GM12878 (cell line): ENCODE measurements at regions not wholly inside any gene's neighbourhood (a gene's known extent, or its start where the extent isn't known, plus 50 kb on each side); places are given as distances from the start of the nearest gene placed in this dataset.

Experiments used
- ATAC-seq: fragments of 200-7000 bp; cut with Tn5 transposase; 3 replicates; pipeline ENCODE4 v1.9.1; 2020; ENCODE audit warnings: mild to moderate bottlenecking, moderate library complexity
- BruUV-seq: library from RNA; stranded (reverse); fragments of 400-500 nt; replicated peaks from 2 replicates; lab custom pipeline; 2021; lab: Mats Ljungman, UMichigan
- CTCF ChIA-PET: fragments of 300-600 bp; sonication (Branson Sonifier 250); formaldehyde crosslinking; extraction: SDS; loops from one replicate; lab custom pipeline; 2021; ENCODE audit warnings: inconsistent platforms; lab: Yijun Ruan, JAX
- POLR2A ChIA-PET: fragments of 350-600 bp; formaldehyde crosslinking; extraction: SDS; loops from one replicate; lab custom pipeline; 2021; ENCODE audit warnings: inconsistent platforms; lab: Charles Lee
- RAD21 ChIA-PET: fragments of 300-600 bp; sonication (Branson Sonifier 250); formaldehyde crosslinking; loops from one replicate; lab custom pipeline; 2023; ENCODE audit warnings: antibody characterized with exemption; ENCODE audit not compliant: unreplicated experiment; lab: Charles Lee
- SMC1A ChIA-PET: fragments of 300-600 bp; sonication (Branson Sonifier 250); formaldehyde crosslinking; loops from one replicate; lab custom pipeline; 2023; ENCODE audit not compliant: unreplicated experiment, uncharacterized antibody; lab: Charles Lee
- DNase-seq: peaks from one replicate; pipeline ENCODE4 v3.0.0-alpha.2; 2011; ENCODE audit warnings: low read depth, low spot score
- FAIRE-seq: peaks from 3 replicates; lab custom pipeline; 2011; peaks lifted over from hg19 to GRCh38; lab: Jason Lieb, UNC
- H2AFZ ChIP-seq: 2 replicates; pipeline ENCODE4 v1.6.0; 2011; ENCODE audit warnings: low read depth, low read length, control low read depth; ENCODE audit not compliant: control insufficient read depth
- H3K27ac ChIP-seq: 2 replicates; pipeline ENCODE4 v1.5.1; 2011; ENCODE audit warnings: control low read depth; ENCODE audit not compliant: control insufficient read depth, insufficient read depth
- H3K27me3 ChIP-seq, 2 experiments: replicated peaks in 1 of 2; 2 replicates each; pipeline versions ENCODE4 v1.6.0 to v1.6.1; 2011; ENCODE audit warnings: low read length in 1 of 2; ENCODE audit not compliant: control insufficient read depth in 2 of 2, insufficient read depth in 2 of 2
- H3K36me3 ChIP-seq, 2 experiments: 2 replicates each; pipeline ENCODE4 v1.5.1; 2011; ENCODE audit warnings: low read length in 1 of 2; ENCODE audit not compliant: control insufficient read depth in 2 of 2, insufficient read depth in 2 of 2
- H3K4me1 ChIP-seq: 2 replicates; pipeline ENCODE4 v1.6.1; 2011; ENCODE audit warnings: mild to moderate bottlenecking, low read length, moderate library complexity, mixed read lengths; ENCODE audit not compliant: control insufficient read depth, insufficient read depth
- H3K4me2 ChIP-seq: 2 replicates; pipeline ENCODE4 v1.6.0; 2011; ENCODE audit warnings: control low read depth; ENCODE audit not compliant: control insufficient read depth, insufficient read depth
- H3K4me3 ChIP-seq: fragments of 200-600 bp; sonication (generic); 2 replicates; pipeline ENCODE4 v1.5.1; 2016
- H3K79me2 ChIP-seq: 2 replicates; pipeline ENCODE4 v1.6.0; 2011; ENCODE audit warnings: low read length; ENCODE audit not compliant: control insufficient read depth, insufficient read depth
- H3K9ac ChIP-seq: 2 replicates; pipeline ENCODE4 v1.8.0; 2011; ENCODE audit warnings: low read length, control low read depth, mixed read lengths; ENCODE audit not compliant: control insufficient read depth, insufficient read depth
- H3K9me3 ChIP-seq: replicated peaks from 3 replicates; pipeline ENCODE4 v1.5.1; 2011; ENCODE audit warnings: mild to moderate bottlenecking, low read length; ENCODE audit not compliant: control insufficient read depth, insufficient read depth
- H4K20me1 ChIP-seq: 2 replicates; pipeline ENCODE4 v1.6.0; 2011; ENCODE audit not compliant: control insufficient read depth, insufficient read depth
- CBFB ChIP-seq: IDR thresholded peaks from 2 replicates; pipeline ENCODE4 v1.6.1; 2016; ENCODE audit warnings: antibody characterized with exemption, low read depth
- ESRRA ChIP-seq: IDR thresholded peaks from 2 replicates; pipeline ENCODE4 v1.6.1; 2012; ENCODE audit warnings: mild to moderate bottlenecking, low read length, improper control_type of control experiment
- FOXK2 ChIP-seq: fragments of 450-650 bp; IDR thresholded peaks from 2 replicates; pipeline ENCODE4 v1.6.1; 2017; ENCODE audit warnings: mild to moderate bottlenecking, moderate library complexity
- HDAC2 ChIP-seq: fragments of 200-600 bp; sonication (generic); IDR thresholded peaks from 2 replicates; pipeline ENCODE4 v1.6.1; 2017
- LARP7 ChIP-seq: fragments of 450-650 bp; IDR thresholded peaks from 2 replicates; pipeline ENCODE4 v1.6.1; 2017; ENCODE audit warnings: mild to moderate bottlenecking
- MEF2A ChIP-seq: IDR thresholded peaks from 2 replicates; pipeline ENCODE4 v1.6.1; 2011; ENCODE audit warnings: low read depth, mild to moderate bottlenecking, low read length, moderate library complexity; ENCODE audit not compliant: insufficient read depth
- NR2C1 ChIP-seq: fragments of 450-650 bp; IDR thresholded peaks from 2 replicates; pipeline ENCODE4 v1.6.1; 2017; ENCODE audit warnings: antibody characterized with exemption, mild to moderate bottlenecking, moderate library complexity
- PAX5 ChIP-seq: IDR thresholded peaks from 2 replicates; pipeline ENCODE4 v1.6.1; 2011; ENCODE audit warnings: low read depth, low read length, borderline replicate concordance
- RBBP5 ChIP-seq: fragments of 200-600 bp; sonication (generic); conservative IDR thresholded peaks from 2 replicates; pipeline ENCODE4 v1.6.1; 2016
- RELA ChIP-seq: fragments of 450-650 bp; IDR thresholded peaks from 2 replicates; pipeline ENCODE4 v1.8.0; 2014; ENCODE audit warnings: borderline replicate concordance; ENCODE audit not compliant: partially characterized antibody
- STAT3 ChIP-seq: IDR thresholded peaks from 2 replicates; pipeline ENCODE4 v1.6.1; 2011; ENCODE audit warnings: low read depth, low read length, improper control_type of control experiment
- TBL1XR1 ChIP-seq: IDR thresholded peaks from 2 replicates; pipeline ENCODE4 v1.6.1; 2012; ENCODE audit warnings: low read depth, low read length, improper control_type of control experiment
- ZNF622 ChIP-seq: fragments of 450-650 bp; IDR thresholded peaks from 2 replicates; pipeline ENCODE4 v1.6.1; 2017; ENCODE audit warnings: mild to moderate bottlenecking, inconsistent platforms
- ZSCAN29 ChIP-seq: fragments of 450-650 bp; IDR thresholded peaks from 2 replicates; pipeline ENCODE4 v1.6.1; 2017; ENCODE audit warnings: mild to moderate bottlenecking, moderate library complexity
- WGBS: methylation state at CpG from one replicate; pipeline ENCODE4 v1.1.6; 2016; ENCODE audit warnings: low lambda C conversion rate; ENCODE audit not compliant: insufficient replicate concordance, insufficient coverage; ENCODE audit errors: missing lambda C conversion rate; 5-methylcytosine and 5-hydroxymethylcytosine counted together
- in situ Hi-C: fragments of 300-500 bp; cut with MboI; formaldehyde crosslinking; loops from 9 replicates; pipeline ENCODE4 v1.14.3; 2018; ENCODE audit warnings: mixed read lengths
- intact Hi-C: fragments of 100-400 bp; cut with micrococcal nuclease; formaldehyde crosslinking; loops from one replicate; pipeline ENCODE4 v1.14.2; 2022; ENCODE audit not compliant: unreplicated experiment
- TF ChIP-seq, protein P1 (sequence below): fragments of 450-650 bp; IDR thresholded peaks from 2 replicates; pipeline ENCODE4 v1.6.1; 2017; ENCODE audit warnings: antibody characterized with exemption, mild to moderate bottlenecking, moderate library complexity
- TF ChIP-seq, protein P2 (sequence below): fragments of 450-650 bp; IDR thresholded peaks from 2 replicates; pipeline ENCODE4 v1.6.1; 2017; ENCODE audit warnings: low read depth, mild to moderate bottlenecking, moderate library complexity
- TF ChIP-seq, protein P3 (sequence below), 3 experiments: IDR thresholded peaks in 2 of 3; conservative IDR thresholded peaks in 1 of 3; 2 replicates each; pipeline ENCODE4 v1.5.1; 2011; ENCODE audit warnings: low read depth in 3 of 3, low read length in 3 of 3, mild to moderate bottlenecking in 3 of 3, control low read depth in 2 of 3, moderate library complexity in 2 of 3, inconsistent platforms in 1 of 3, mixed read lengths in 1 of 3; ENCODE audit not compliant: control insufficient read depth in 2 of 3, insufficient read depth in 1 of 3; ENCODE audit errors: extremely low read depth in 1 of 3

DNA sequence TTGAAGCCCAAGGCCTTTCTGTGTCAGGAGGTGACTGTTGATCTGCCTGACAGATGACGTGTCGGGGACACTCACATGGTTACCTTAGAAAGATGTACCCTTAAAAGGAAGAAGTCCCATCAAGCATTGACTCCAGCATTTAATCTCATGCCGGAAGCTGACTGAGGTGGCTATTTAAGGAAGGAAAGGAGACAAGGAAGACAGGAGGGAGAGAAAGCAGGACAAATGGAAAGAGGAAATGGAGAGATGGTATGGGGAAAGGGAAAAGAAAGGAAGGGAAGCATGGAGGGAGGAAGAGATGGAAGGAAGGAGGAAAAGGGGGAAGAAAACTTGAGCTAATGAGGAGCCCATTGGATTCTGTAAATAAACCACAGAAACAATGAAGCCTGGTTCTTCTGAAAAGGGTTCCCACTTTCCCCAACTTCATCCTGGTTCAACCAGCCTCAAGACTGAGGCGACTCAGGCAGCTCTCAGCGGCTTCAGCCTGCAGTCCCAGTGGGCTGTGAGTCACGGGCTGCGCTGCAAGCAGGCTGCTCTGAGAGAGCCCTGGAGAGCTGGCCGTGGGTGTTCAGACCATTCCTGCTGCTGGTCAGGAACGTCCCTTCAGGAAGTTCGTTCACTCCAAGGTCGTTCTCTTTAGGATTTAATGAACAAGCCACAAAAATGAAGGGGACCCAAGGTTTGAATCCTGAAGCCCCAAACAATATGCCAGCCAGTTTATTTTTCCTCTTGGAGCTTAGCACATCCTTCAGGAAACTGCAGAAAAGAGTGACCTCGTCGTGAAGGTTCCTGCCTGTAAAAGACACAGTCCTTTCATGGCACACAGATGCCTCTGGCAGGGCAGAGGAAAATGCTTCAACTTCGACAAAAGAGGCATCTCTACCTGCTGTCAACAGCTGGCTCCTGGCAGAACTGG is 69.6 kb upstream of the THBS1 start:
- ATAC-seq: no peak
- CTCF ChIA-PET: no interaction called here
- 16% methylated on average over 14 of the region's 14 CpGs for WGBS
- H3K4me3 ChIP-seq: no peak overlapping the region
- no peak for DNase-seq
- POLR2A ChIA-PET: no interaction called here
- BruUV-seq: no TSS peak
- no peak overlapping the region for H3K4me2 ChIP-seq
- SMC1A ChIA-PET: interaction anchor here (1.1 kb wide), 1 partner anchor 17 kb away, joined by 3 read pairs; no protein-coding TSS in a partner anchor
- H3K27me3 ChIP-seq: no peaks in the 10 kb centered on the region; a peak in 1 of 4 replicates
- no peaks in the 10 kb centered on the region for H3K4me1 ChIP-seq
- no peak for FAIRE-seq
- no peaks in the 10 kb centered on the region for H3K79me2 ChIP-seq
- in situ Hi-C loops: no loop called here
- H2AFZ ChIP-seq: no peak overlapping the region
- H4K20me1 ChIP-seq: no peaks in the 10 kb centered on the region
- H3K9me3 ChIP-seq: no peaks in the 10 kb centered on the region; the same call in 2 of the 3 replicates
- RAD21 ChIA-PET: no interaction called here
- intact Hi-C loops: no loop called here
- TF ChIP-seq STAT3: no peak
- no peak for TF ChIP-seq TBL1XR1
- TF ChIP-seq, protein P1, sequence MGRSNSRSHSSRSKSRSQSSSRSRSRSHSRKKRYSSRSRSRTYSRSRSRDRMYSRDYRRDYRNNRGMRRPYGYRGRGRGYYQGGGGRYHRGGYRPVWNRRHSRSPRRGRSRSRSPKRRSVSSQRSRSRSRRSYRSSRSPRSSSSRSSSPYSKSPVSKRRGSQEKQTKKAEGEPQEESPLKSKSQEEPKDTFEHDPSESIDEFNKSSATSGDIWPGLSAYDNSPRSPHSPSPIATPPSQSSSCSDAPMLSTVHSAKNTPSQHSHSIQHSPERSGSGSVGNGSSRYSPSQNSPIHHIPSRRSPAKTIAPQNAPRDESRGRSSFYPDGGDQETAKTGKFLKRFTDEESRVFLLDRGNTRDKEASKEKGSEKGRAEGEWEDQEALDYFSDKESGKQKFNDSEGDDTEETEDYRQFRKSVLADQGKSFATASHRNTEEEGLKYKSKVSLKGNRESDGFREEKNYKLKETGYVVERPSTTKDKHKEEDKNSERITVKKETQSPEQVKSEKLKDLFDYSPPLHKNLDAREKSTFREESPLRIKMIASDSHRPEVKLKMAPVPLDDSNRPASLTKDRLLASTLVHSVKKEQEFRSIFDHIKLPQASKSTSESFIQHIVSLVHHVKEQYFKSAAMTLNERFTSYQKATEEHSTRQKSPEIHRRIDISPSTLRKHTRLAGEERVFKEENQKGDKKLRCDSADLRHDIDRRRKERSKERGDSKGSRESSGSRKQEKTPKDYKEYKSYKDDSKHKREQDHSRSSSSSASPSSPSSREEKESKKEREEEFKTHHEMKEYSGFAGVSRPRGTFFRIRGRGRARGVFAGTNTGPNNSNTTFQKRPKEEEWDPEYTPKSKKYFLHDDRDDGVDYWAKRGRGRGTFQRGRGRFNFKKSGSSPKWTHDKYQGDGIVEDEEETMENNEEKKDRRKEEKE: no peak
- TF ChIP-seq LARP7: no peak
- TF ChIP-seq ZSCAN29: no peak
- no peak for TF ChIP-seq NR2C1
- no peak for TF ChIP-seq RELA
- TF ChIP-seq, protein P2, sequence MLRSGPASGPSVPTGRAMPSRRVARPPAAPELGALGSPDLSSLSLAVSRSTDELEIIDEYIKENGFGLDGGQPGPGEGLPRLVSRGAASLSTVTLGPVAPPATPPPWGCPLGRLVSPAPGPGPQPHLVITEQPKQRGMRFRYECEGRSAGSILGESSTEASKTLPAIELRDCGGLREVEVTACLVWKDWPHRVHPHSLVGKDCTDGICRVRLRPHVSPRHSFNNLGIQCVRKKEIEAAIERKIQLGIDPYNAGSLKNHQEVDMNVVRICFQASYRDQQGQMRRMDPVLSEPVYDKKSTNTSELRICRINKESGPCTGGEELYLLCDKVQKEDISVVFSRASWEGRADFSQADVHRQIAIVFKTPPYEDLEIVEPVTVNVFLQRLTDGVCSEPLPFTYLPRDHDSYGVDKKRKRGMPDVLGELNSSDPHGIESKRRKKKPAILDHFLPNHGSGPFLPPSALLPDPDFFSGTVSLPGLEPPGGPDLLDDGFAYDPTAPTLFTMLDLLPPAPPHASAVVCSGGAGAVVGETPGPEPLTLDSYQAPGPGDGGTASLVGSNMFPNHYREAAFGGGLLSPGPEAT: no peak
- no peak for TF ChIP-seq MEF2A
- no peak for TF ChIP-seq CBFB
- TF ChIP-seq HDAC2: no peak
- no peak for TF ChIP-seq ESRRA
- TF ChIP-seq, protein P3, sequence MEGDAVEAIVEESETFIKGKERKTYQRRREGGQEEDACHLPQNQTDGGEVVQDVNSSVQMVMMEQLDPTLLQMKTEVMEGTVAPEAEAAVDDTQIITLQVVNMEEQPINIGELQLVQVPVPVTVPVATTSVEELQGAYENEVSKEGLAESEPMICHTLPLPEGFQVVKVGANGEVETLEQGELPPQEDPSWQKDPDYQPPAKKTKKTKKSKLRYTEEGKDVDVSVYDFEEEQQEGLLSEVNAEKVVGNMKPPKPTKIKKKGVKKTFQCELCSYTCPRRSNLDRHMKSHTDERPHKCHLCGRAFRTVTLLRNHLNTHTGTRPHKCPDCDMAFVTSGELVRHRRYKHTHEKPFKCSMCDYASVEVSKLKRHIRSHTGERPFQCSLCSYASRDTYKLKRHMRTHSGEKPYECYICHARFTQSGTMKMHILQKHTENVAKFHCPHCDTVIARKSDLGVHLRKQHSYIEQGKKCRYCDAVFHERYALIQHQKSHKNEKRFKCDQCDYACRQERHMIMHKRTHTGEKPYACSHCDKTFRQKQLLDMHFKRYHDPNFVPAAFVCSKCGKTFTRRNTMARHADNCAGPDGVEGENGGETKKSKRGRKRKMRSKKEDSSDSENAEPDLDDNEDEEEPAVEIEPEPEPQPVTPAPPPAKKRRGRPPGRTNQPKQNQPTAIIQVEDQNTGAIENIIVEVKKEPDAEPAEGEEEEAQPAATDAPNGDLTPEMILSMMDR (IDR thresholded peaks at IDR 0.05 in 2 of 3, conservative IDR thresholded peaks at IDR 0.05 in 1 of 3; ENCODE audit: control insufficient read depth in 2 of 3, extremely low read depth in 1 of 3, insufficient read depth in 1 of 3, low read depth in 3 of 3, low read length in 3 of 3): no peak
- TF ChIP-seq ZNF622: no peak
- TF ChIP-seq PAX5: no peak
- no peak for TF ChIP-seq RBBP5
- TF ChIP-seq FOXK2: no peak
- no peaks in the 10 kb centered on the region for H3K36me3 ChIP-seq
- no peak overlapping the region for H3K27ac ChIP-seq
- H3K9ac ChIP-seq: no peak overlapping the region
